ENCODE measurements at regions not wholly inside any gene's neighbourhood (a gene's known extent, or its start where the extent isn't known, plus 50 kb on each side); places are given as distances from the start of the nearest gene placed in this dataset.

GRCh38 chr6:22788038-22788437, 218.7 kb downstream of the HDGFL1 start:
- Histone ChIP-seq H3K9me3 (replicated peaks; ENCODE audit: control insufficient read depth, insufficient read depth, low read length) (no peaks in the 10 kb centered on the region), H2AFZ (ENCODE audit: low read depth, low read length) (no peak overlapping the region), H3K27me3 (ENCODE audit: control insufficient read depth in 2 of 2, insufficient read depth in 2 of 2, low read length in 2 of 2) (no peaks in the 10 kb centered on the region), H3K4me3 (replicated peaks in 1 of 3; ENCODE audit: insufficient read depth in 1 of 3, low read depth in 1 of 3, low read length in 3 of 3) (no peak overlapping the region), H3K9me1 (replicated peaks; ENCODE audit: control insufficient read depth, extremely low read depth, insufficient read depth, low read length) (no peaks in the 10 kb centered on the region), H3K9ac (replicated peaks; ENCODE audit: extremely low read depth, insufficient read depth, low read length) (no peak overlapping the region), H3K4me1 (ENCODE audit: control insufficient read depth, extremely low read depth, insufficient read depth, low read length) (no peaks in the 10 kb centered on the region), H3K79me2 (ENCODE audit: control insufficient read depth, insufficient read depth, low read length) (no peaks in the 10 kb centered on the region), H3K27ac (ENCODE audit: insufficient read depth, low read depth, low read length) (no peak overlapping the region), H4K20me1 (replicated peaks; ENCODE audit: control insufficient read depth, extremely low read depth, insufficient read depth, low read length) (no peaks in the 10 kb centered on the region), H3K4me2 (ENCODE audit: insufficient read depth, low read length) (no peak overlapping the region), H3K36me3 (ENCODE audit: control insufficient read depth in 2 of 2, extremely low read depth in 1 of 2, insufficient read depth in 2 of 2, low read length in 2 of 2) (no peaks in the 10 kb centered on the region)
- CTCF ChIA-PET: no interaction called here
- intact Hi-C loops (cut with micrococcal nuclease) (no loop called here), dilution Hi-C loops (cut with MboI; ENCODE audit: extremely low pct_ligation_motif_present, low sequenced_read_pairs) (no loop called here)
- TF ChIP-seq EZH2 (IDR thresholded peaks at IDR 0.05; ENCODE audit: borderline replicate concordance, low read depth, low read length, severe bottlenecking) (no peak), CTCF (IDR thresholded peaks at IDR 0.05; ENCODE audit: extremely low read depth in 1 of 2, insufficient read depth in 1 of 2, low read depth in 1 of 2, low read length in 2 of 2) (no peak), POLR2AphosphoS5 (IDR thresholded peaks at IDR 0.05; ENCODE audit: insufficient read depth, low read depth, low read length) (no peak), JUN (IDR thresholded peaks at IDR 0.05; ENCODE audit: borderline replicate concordance, insufficient read depth, insufficient read length, low read depth) (no peak), MYC (IDR thresholded peaks at IDR 0.05; ENCODE audit: low read depth, low read length) (no peak), GATA2 (IDR thresholded peaks at IDR 0.05; ENCODE audit: insufficient read depth, insufficient read length, low read depth, low read length) (no peak), MAX (IDR thresholded peaks at IDR 0.05; ENCODE audit: insufficient read depth, insufficient read length) (no peak), FOS (IDR thresholded peaks at IDR 0.05; ENCODE audit: borderline replicate concordance, insufficient read depth, low read length) (no peak), POLR2A (IDR thresholded peaks at IDR 0.05; ENCODE audit: low read depth, low read length) (no peak)
- POLR2A ChIA-PET: no interaction called here
- DNase-seq (ENCODE audit: low read depth, low spot score) (no peak), FAIRE-seq (no peak)
- no TSS peak for BruUV-seq (replicated peaks)
